Panc1 (cell line): ENCODE measurements at regions not wholly inside any gene's neighbourhood (a gene's known extent, or its start where the extent isn't known, plus 50 kb on each side); places are given as distances from the start of the nearest gene placed in this dataset.

Experiments used
- ATAC-seq: fragments of 200-7000 bp; cut with Tn5 transposase; 2 replicates; pipeline ENCODE4 v1.9.1; 2020; ENCODE audit warnings: mild to moderate bottlenecking, moderate library complexity
- BruUV-seq: library from RNA; stranded (reverse); fragments of 400-500 nt; replicated peaks from 2 replicates; lab custom pipeline; 2021; lab: Mats Ljungman, UMichigan
- CTCF ChIA-PET: fragments of 300-600 bp; sonication (Branson Sonifier 250); formaldehyde crosslinking; loops from one replicate; lab custom pipeline; 2022; ENCODE audit warnings: antibody characterized with exemption; lab: Charles Lee
- POLR2A ChIA-PET: fragments of 300-600 bp; sonication (Branson Sonifier 250); formaldehyde crosslinking; loops from one replicate; lab custom pipeline; 2022; ENCODE audit warnings: antibody characterized with exemption; lab: Charles Lee
- DNase-seq: peaks from one replicate; pipeline ENCODE4 v3.0.0-alpha.2; 2010; ENCODE audit warnings: low read depth, low spot score
- H3K27ac ChIP-seq: 2 replicates; pipeline ENCODE4 v1.5.1; 2011; ENCODE audit warnings: mild to moderate bottlenecking, low read length, inconsistent platforms
- H3K27me3 ChIP-seq: fragments of 200-500 bp; sonication (Bioruptor generic); 2 replicates; pipeline ENCODE4 v1.6.0; 2014; ENCODE audit warnings: low read length, inconsistent platforms; ENCODE audit not compliant: control insufficient read depth, insufficient read depth
- H3K36me3 ChIP-seq: fragments of 200-500 bp; sonication (Bioruptor generic); 2 replicates; pipeline ENCODE4 v1.5.1; 2014; ENCODE audit warnings: inconsistent platforms, mild to moderate bottlenecking, low read length, moderate library complexity; ENCODE audit not compliant: control insufficient read depth, insufficient read depth
- H3K4me1 ChIP-seq: 2 replicates; pipeline ENCODE4 v1.5.1; 2011; ENCODE audit warnings: inconsistent platforms, mild to moderate bottlenecking, low read length, moderate library complexity; ENCODE audit not compliant: control insufficient read depth, insufficient read depth
- H3K4me3 ChIP-seq, 2 experiments: 2 replicates each; pipeline ENCODE4 v1.5.1; 2011 to 2012; ENCODE audit warnings: low read depth in 2 of 2, low read length in 2 of 2, mild to moderate bottlenecking in 2 of 2, inconsistent platforms in 1 of 2, moderate library complexity in 1 of 2
- H3K9me3 ChIP-seq: fragments of 200-500 bp; sonication (Bioruptor generic); 2 replicates; pipeline ENCODE4 v1.5.1; 2014; ENCODE audit warnings: low read depth, mild to moderate bottlenecking, inconsistent platforms, low read length, moderate library complexity; ENCODE audit not compliant: control insufficient read depth, insufficient read depth
- CTCF ChIP-seq: fragments of 450-650 bp; IDR thresholded peaks from 2 replicates; pipeline ENCODE4 v1.5.1; 2017; ENCODE audit warnings: mild to moderate bottlenecking
- POLR2AphosphoS5 ChIP-seq: IDR thresholded peaks from 2 replicates; pipeline ENCODE4 v1.6.1; 2012; ENCODE audit warnings: mild to moderate bottlenecking, low read depth, low read length, moderate library complexity
- REST ChIP-seq, 2 experiments: IDR thresholded peaks; 2 replicates each; pipeline ENCODE4 v1.6.1; 2011 to 2012; ENCODE audit warnings: low read depth in 2 of 2, control low read depth in 1 of 2, low read length in 1 of 2, mild to moderate bottlenecking in 1 of 2, moderate library complexity in 1 of 2; ENCODE audit not compliant: insufficient read depth in 1 of 2
- SIN3A ChIP-seq: IDR thresholded peaks from 2 replicates; pipeline ENCODE4 v1.6.1; 2012; ENCODE audit warnings: low read depth, mild to moderate bottlenecking, low read length, moderate library complexity, borderline replicate concordance; ENCODE audit not compliant: insufficient read depth
- TCF7L2 ChIP-seq: IDR thresholded peaks from 2 replicates; pipeline ENCODE4 v1.6.1; 2011; ENCODE audit warnings: mild to moderate bottlenecking, low read depth, low read length, inconsistent platforms
- in situ Hi-C: cut with HindIII; loops from 2 replicates; pipeline ENCODE4 v1.10.0; 2016; ENCODE audit warnings: low sequenced_read_pairs, low pct_unique_long_range_greater_than_20kb
- intact Hi-C: fragments of 100-400 bp; cut with micrococcal nuclease; formaldehyde crosslinking; loops from one replicate; pipeline ENCODE4 v1.10.0; 2022; ENCODE audit not compliant: unreplicated experiment

- no peak for TF ChIP-seq SIN3A
- TF ChIP-seq REST (IDR thresholded peaks at IDR 0.05; ENCODE audit: insufficient read depth in 1 of 2, low read depth in 2 of 2, low read length in 1 of 2) = no peak
- no peak for TF ChIP-seq CTCF
- TF ChIP-seq POLR2AphosphoS5 = no peak
- no peak for TF ChIP-seq TCF7L2
- H3K27ac ChIP-seq = no peak overlapping the region
- POLR2A ChIA-PET = no interaction called here
- CTCF ChIA-PET = interaction anchor here (0.6 kb wide), 1 partner anchor 98 kb away, joined by 3 read pairs; no protein-coding TSS in a partner anchor
- no peaks in the 10 kb centered on the region for H3K36me3 ChIP-seq
- H3K27me3 ChIP-seq = no peaks in the 10 kb centered on the region
- ATAC-seq (no peak), DNase-seq (no peak)
- in situ Hi-C loops = no loop called here
- intact Hi-C loops = no loop called here
- H3K4me3 ChIP-seq = no peak overlapping the region
- H3K9me3 ChIP-seq = no peaks in the 10 kb centered on the region
- no peaks in the 10 kb centered on the region for H3K4me1 ChIP-seq
- BruUV-seq = no TSS peak
Measured at GRCh38 chr5:57037355-57037754, 85.4 kb upstream of the MIER3 start.

GRCh38 chr5:57041570-57041969 lies 89.6 kb upstream of the MIER3 start:
- no TSS peak for BruUV-seq
- in situ Hi-C loops (no loop called here), intact Hi-C loops (no loop called here)
- Histone ChIP-seq H3K27me3 (no peaks in the 10 kb centered on the region), H3K9me3 (no peaks in the 10 kb centered on the region), H3K4me1 (no peaks in the 10 kb centered on the region), H3K4me3 (no peak overlapping the region), H3K36me3 (no peaks in the 10 kb centered on the region), H3K27ac (no peak overlapping the region)
- DNase-seq (no peak), ATAC-seq (no peak)
- POLR2A ChIA-PET = no interaction called here
- TF ChIP-seq REST (IDR thresholded peaks at IDR 0.05; ENCODE audit: insufficient read depth in 1 of 2, low read depth in 2 of 2, low read length in 1 of 2) (no peak), CTCF (no peak)
- CTCF ChIA-PET = no interaction called here
